ENCODE measurements at regions not wholly inside any gene's neighbourhood (a gene's known extent, or its start where the extent isn't known, plus 50 kb on each side); places are given as distances from the start of the nearest gene placed in this dataset.

- Histone ChIP-seq H3K4me1 (ENCODE audit: control insufficient read depth in 1 of 2, insufficient read depth in 2 of 2, low read length in 2 of 2) (no peaks in the 10 kb centered on the region), H3K36me3 (ENCODE audit: control insufficient read depth in 1 of 2, insufficient read depth in 2 of 2, low read length in 2 of 2) (no peaks in the 10 kb centered on the region), H3K9ac (ENCODE audit: low read depth in 1 of 2, low read length in 2 of 2) (no peak overlapping the region), H3K4me3 (ENCODE audit: low read depth in 1 of 2, low read length in 2 of 2) (no peak overlapping the region), H3K9me3 (ENCODE audit: control insufficient read depth in 1 of 2, low read length in 2 of 2) (peaks cover 0 to 4% of the 10 kb centered on the region in 2 donors), H3K27me3 (ENCODE audit: control insufficient read depth in 1 of 2, insufficient read depth in 2 of 2, low read length in 2 of 2) (no peaks in the 10 kb centered on the region), H3K27ac (ENCODE audit: low read depth, low read length) (no peak overlapping the region)
Measured at GRCh38 chr10:3354174-3354900, 181.8 kb upstream of the PITRM1 start.

- Histone ChIP-seq H3K9ac (ENCODE audit: low read depth in 1 of 2, low read length in 2 of 2) (no peak overlapping the region), H3K27me3 (ENCODE audit: control insufficient read depth in 1 of 2, insufficient read depth in 2 of 2, low read length in 2 of 2) (no peaks in the 10 kb centered on the region), H3K9me3 (ENCODE audit: control insufficient read depth in 1 of 2, low read length in 2 of 2) (peaks cover 0 to 1% of the 10 kb centered on the region in 2 donors), H3K27ac (ENCODE audit: low read depth, low read length) (no peak overlapping the region), H3K36me3 (ENCODE audit: control insufficient read depth in 1 of 2, insufficient read depth in 2 of 2, low read length in 2 of 2) (no peaks in the 10 kb centered on the region), H3K4me3 (ENCODE audit: low read depth in 1 of 2, low read length in 2 of 2) (no peak overlapping the region), H3K4me1 (ENCODE audit: control insufficient read depth in 1 of 2, insufficient read depth in 2 of 2, low read length in 2 of 2) (no peaks in the 10 kb centered on the region)
Measured at GRCh38 chr10:3353235-3353634, 180.7 kb upstream of the PITRM1 start.

- H3K9ac ChIP-seq (ENCODE audit: low read depth in 1 of 2, low read length in 2 of 2) = no peak overlapping the region
- H3K4me1 ChIP-seq (ENCODE audit: control insufficient read depth in 1 of 2, insufficient read depth in 2 of 2, low read length in 2 of 2) = no peaks in the 10 kb centered on the region
- H3K27me3 ChIP-seq (ENCODE audit: control insufficient read depth in 1 of 2, insufficient read depth in 2 of 2, low read length in 2 of 2) = no peaks in the 10 kb centered on the region
- no peaks in the 10 kb centered on the region for H3K36me3 ChIP-seq (ENCODE audit: control insufficient read depth in 1 of 2, insufficient read depth in 2 of 2, low read length in 2 of 2)
- H3K9me3 ChIP-seq (ENCODE audit: control insufficient read depth in 1 of 2, low read length in 2 of 2) = no peaks in the 10 kb centered on the region
- H3K4me3 ChIP-seq (ENCODE audit: low read depth in 1 of 2, low read length in 2 of 2) = no peak overlapping the region
- no peak overlapping the region for H3K27ac ChIP-seq (ENCODE audit: low read depth, low read length)
Measured at GRCh38 chr10:3350617-3351258, 178.2 kb upstream of the PITRM1 start.

GRCh38 chr10:3350205-3350604 is 177.6 kb upstream of the PITRM1 start:
- Histone ChIP-seq H3K27ac (ENCODE audit: low read depth, low read length) (no peak overlapping the region), H3K27me3 (ENCODE audit: control insufficient read depth in 1 of 2, insufficient read depth in 2 of 2, low read length in 2 of 2) (no peaks in the 10 kb centered on the region), H3K4me1 (ENCODE audit: control insufficient read depth in 1 of 2, insufficient read depth in 2 of 2, low read length in 2 of 2) (no peaks in the 10 kb centered on the region), H3K9ac (ENCODE audit: low read depth in 1 of 2, low read length in 2 of 2) (no peak overlapping the region), H3K4me3 (ENCODE audit: low read depth in 1 of 2, low read length in 2 of 2) (no peak overlapping the region), H3K36me3 (ENCODE audit: control insufficient read depth in 1 of 2, insufficient read depth in 2 of 2, low read length in 2 of 2) (no peaks in the 10 kb centered on the region), H3K9me3 (ENCODE audit: control insufficient read depth in 1 of 2, low read length in 2 of 2) (no peaks in the 10 kb centered on the region)

- Histone ChIP-seq H3K27ac (ENCODE audit: low read depth, low read length) (no peak overlapping the region), H3K27me3 (ENCODE audit: control insufficient read depth in 1 of 2, insufficient read depth in 2 of 2, low read length in 2 of 2) (no peaks in the 10 kb centered on the region), H3K4me1 (ENCODE audit: control insufficient read depth in 1 of 2, insufficient read depth in 2 of 2, low read length in 2 of 2) (no peaks in the 10 kb centered on the region), H3K9ac (ENCODE audit: low read depth in 1 of 2, low read length in 2 of 2) (no peak overlapping the region), H3K9me3 (ENCODE audit: control insufficient read depth in 1 of 2, low read length in 2 of 2) (no peaks in the 10 kb centered on the region), H3K4me3 (ENCODE audit: low read depth in 1 of 2, low read length in 2 of 2) (no peak overlapping the region), H3K36me3 (ENCODE audit: control insufficient read depth in 1 of 2, insufficient read depth in 2 of 2, low read length in 2 of 2) (no peaks in the 10 kb centered on the region)
Measured at GRCh38 chr10:3348564-3348963, 176.0 kb upstream of the PITRM1 start.

GRCh38 chr10:3347413-3348182 is 175.0 kb upstream of the PITRM1 start:
- no peak overlapping the region for H3K27ac ChIP-seq (ENCODE audit: low read depth, low read length)
- H3K4me3 ChIP-seq (ENCODE audit: low read depth in 1 of 2, low read length in 2 of 2) = no peak overlapping the region
- H3K9me3 ChIP-seq (ENCODE audit: control insufficient read depth in 1 of 2, low read length in 2 of 2) = no peaks in the 10 kb centered on the region
- no peak overlapping the region for H3K9ac ChIP-seq (ENCODE audit: low read depth in 1 of 2, low read length in 2 of 2)
- no peaks in the 10 kb centered on the region for H3K27me3 ChIP-seq (ENCODE audit: control insufficient read depth in 1 of 2, insufficient read depth in 2 of 2, low read length in 2 of 2)
- no peaks in the 10 kb centered on the region for H3K4me1 ChIP-seq (ENCODE audit: control insufficient read depth in 1 of 2, insufficient read depth in 2 of 2, low read length in 2 of 2)
- H3K36me3 ChIP-seq (ENCODE audit: control insufficient read depth in 1 of 2, insufficient read depth in 2 of 2, low read length in 2 of 2) = no peaks in the 10 kb centered on the region

GRCh38 chr10:3346851-3347250 is 174.3 kb upstream of the PITRM1 start:
- H3K4me3 ChIP-seq (ENCODE audit: low read depth in 1 of 2, low read length in 2 of 2) = no peak overlapping the region

GRCh38 chr10:3342771-3343170 is 170.2 kb upstream of the PITRM1 start:
- Histone ChIP-seq H3K36me3 (ENCODE audit: control insufficient read depth in 1 of 2, insufficient read depth in 2 of 2, low read length in 2 of 2) (no peaks in the 10 kb centered on the region), H3K4me1 (ENCODE audit: control insufficient read depth in 1 of 2, insufficient read depth in 2 of 2, low read length in 2 of 2) (no peaks in the 10 kb centered on the region), H3K4me3 (ENCODE audit: low read depth in 1 of 2, low read length in 2 of 2) (no peak overlapping the region), H3K27ac (ENCODE audit: low read depth, low read length) (no peak overlapping the region), H3K9ac (ENCODE audit: low read depth in 1 of 2, low read length in 2 of 2) (no peak overlapping the region), H3K9me3 (ENCODE audit: control insufficient read depth in 1 of 2, low read length in 2 of 2) (no peaks in the 10 kb centered on the region), H3K27me3 (ENCODE audit: control insufficient read depth in 1 of 2, insufficient read depth in 2 of 2, low read length in 2 of 2) (no peaks in the 10 kb centered on the region)

More at GRCh38 chr10:3346851-3347250, 174.3 kb upstream of the PITRM1 start:
- Histone ChIP-seq H3K36me3 (ENCODE audit: control insufficient read depth in 1 of 2, insufficient read depth in 2 of 2, low read length in 2 of 2) (no peaks in the 10 kb centered on the region), H3K27me3 (ENCODE audit: control insufficient read depth in 1 of 2, insufficient read depth in 2 of 2, low read length in 2 of 2) (no peaks in the 10 kb centered on the region), H3K9me3 (ENCODE audit: control insufficient read depth in 1 of 2, low read length in 2 of 2) (no peaks in the 10 kb centered on the region), H3K27ac (ENCODE audit: low read depth, low read length) (no peak overlapping the region), H3K4me1 (ENCODE audit: control insufficient read depth in 1 of 2, insufficient read depth in 2 of 2, low read length in 2 of 2) (no peaks in the 10 kb centered on the region), H3K9ac (ENCODE audit: low read depth in 1 of 2, low read length in 2 of 2) (no peak overlapping the region)

- no peak overlapping the region for H3K9ac ChIP-seq (ENCODE audit: low read depth in 1 of 2, low read length in 2 of 2)
- no peaks in the 10 kb centered on the region for H3K4me1 ChIP-seq (ENCODE audit: control insufficient read depth in 1 of 2, insufficient read depth in 2 of 2, low read length in 2 of 2)
- H3K4me3 ChIP-seq (ENCODE audit: low read depth in 1 of 2, low read length in 2 of 2) = no peak overlapping the region
- no peaks in the 10 kb centered on the region for H3K9me3 ChIP-seq (ENCODE audit: control insufficient read depth in 1 of 2, low read length in 2 of 2)
- H3K27me3 ChIP-seq (ENCODE audit: control insufficient read depth in 1 of 2, insufficient read depth in 2 of 2, low read length in 2 of 2) = no peaks in the 10 kb centered on the region
- H3K27ac ChIP-seq (ENCODE audit: low read depth, low read length) = no peak overlapping the region
- H3K36me3 ChIP-seq (ENCODE audit: control insufficient read depth in 1 of 2, insufficient read depth in 2 of 2, low read length in 2 of 2) = no peaks in the 10 kb centered on the region
Measured at GRCh38 chr10:3340127-3340730, 167.6 kb upstream of the PITRM1 start.

- Histone ChIP-seq H3K36me3 (ENCODE audit: control insufficient read depth in 1 of 2, insufficient read depth in 2 of 2, low read length in 2 of 2) (no peaks in the 10 kb centered on the region), H3K9ac (ENCODE audit: low read depth in 1 of 2, low read length in 2 of 2) (no peak overlapping the region), H3K9me3 (ENCODE audit: control insufficient read depth in 1 of 2, low read length in 2 of 2) (no peaks in the 10 kb centered on the region), H3K4me1 (ENCODE audit: control insufficient read depth in 1 of 2, insufficient read depth in 2 of 2, low read length in 2 of 2) (no peaks in the 10 kb centered on the region), H3K4me3 (ENCODE audit: low read depth in 1 of 2, low read length in 2 of 2) (no peak overlapping the region), H3K27ac (ENCODE audit: low read depth, low read length) (no peak overlapping the region), H3K27me3 (ENCODE audit: control insufficient read depth in 1 of 2, insufficient read depth in 2 of 2, low read length in 2 of 2) (no peaks in the 10 kb centered on the region)
Measured at GRCh38 chr10:3339531-3339950, 167.0 kb upstream of the PITRM1 start.

All from duodenal mucosa (tissue), 2 donors.